Ishikawa (cell line): ENCODE measurements at regions not wholly inside any gene's neighbourhood (a gene's known extent, or its start where the extent isn't known, plus 50 kb on each side); places are given as distances from the start of the nearest gene placed in this dataset.

Experiments used
- CEBPB ChIP-seq: IDR thresholded peaks from 2 replicates; pipeline ENCODE4 v1.6.1; 2012
- CREB1 ChIP-seq: IDR thresholded peaks from 2 replicates; pipeline ENCODE4 v1.6.1; 2012; ENCODE audit warnings: low read depth
- EGR1 ChIP-seq: IDR thresholded peaks from 2 replicates; pipeline ENCODE4 v1.6.1; 2012
- EP300 ChIP-seq: IDR thresholded peaks from 2 replicates; pipeline ENCODE4 v1.6.1; 2012; ENCODE audit warnings: borderline replicate concordance
- FOXM1 ChIP-seq: IDR thresholded peaks from 2 replicates; pipeline ENCODE4 v1.6.1; 2012; ENCODE audit warnings: low read depth, borderline replicate concordance
- MAX ChIP-seq: IDR thresholded peaks from 2 replicates; pipeline ENCODE4 v1.6.1; 2012
- NFIC ChIP-seq: IDR thresholded peaks from 2 replicates; pipeline ENCODE4 v1.6.1; 2012
- RAD21 ChIP-seq: IDR thresholded peaks from 2 replicates; pipeline ENCODE4 v1.6.1; 2012; ENCODE audit warnings: low read depth
- REST ChIP-seq: IDR thresholded peaks from 2 replicates; pipeline ENCODE4 v1.6.1; 2012; ENCODE audit warnings: low read depth, mild to moderate bottlenecking
- TAF1 ChIP-seq: IDR thresholded peaks from 2 replicates; pipeline ENCODE4 v1.6.1; 2012; ENCODE audit warnings: low read depth, mild to moderate bottlenecking
- TCF12 ChIP-seq: IDR thresholded peaks from 2 replicates; pipeline ENCODE4 v1.6.1; 2012; ENCODE audit warnings: low read depth
- TEAD4 ChIP-seq: IDR thresholded peaks from 2 replicates; pipeline ENCODE4 v1.6.1; 2012
- USF1 ChIP-seq: IDR thresholded peaks from 2 replicates; pipeline ENCODE4 v1.6.1; 2012
- YY1 ChIP-seq: IDR thresholded peaks from 2 replicates; pipeline ENCODE4 v1.6.1; 2012; ENCODE audit warnings: low read depth
- ZBTB7A ChIP-seq: IDR thresholded peaks from 2 replicates; pipeline ENCODE4 v1.6.1; 2012; ENCODE audit warnings: low read depth

- TF ChIP-seq TCF12 (no peak), CREB1 (no peak), MAX (no peak), TEAD4 (no peak), CEBPB (no peak), RAD21 (no peak), NFIC (no peak), ZBTB7A (no peak), USF1 (no peak), YY1 (no peak), EP300 (no peak), FOXM1 (no peak)
These were observed 120.3 kb downstream of the BDH1 start for GRCh38 chr3:197435426-197435825.

GRCh38 chr3:197434830-197435229 is 120.9 kb downstream of the BDH1 start:
- TF ChIP-seq TCF12 = no peak
- no peak for TF ChIP-seq RAD21
- no peak for TF ChIP-seq TAF1
- TF ChIP-seq NFIC = no peak

- TF ChIP-seq ZBTB7A (no peak), NFIC (no peak), USF1 (no peak), TEAD4 (no peak), RAD21 (no peak), CEBPB (no peak), TCF12 (no peak), TAF1 (no peak), FOXM1 (no peak), EP300 (no peak), REST (no peak), EGR1 (no peak)
These were observed 123.2 kb downstream of the BDH1 start for GRCh38 chr3:197432384-197433127.

GRCh38 chr3:197431346-197431910 is 124.3 kb downstream of the BDH1 start:
- no peak for TF ChIP-seq TEAD4
- no peak for TF ChIP-seq ZBTB7A
- no peak for TF ChIP-seq FOXM1

GRCh38 chr3:197430934-197431333 is 124.8 kb downstream of the BDH1 start:
- TF ChIP-seq TAF1 (no peak), CEBPB (no peak), NFIC (no peak), EP300 (no peak), FOXM1 (no peak), RAD21 (no peak), MAX (no peak), CREB1 (no peak), USF1 (no peak), YY1 (no peak), TCF12 (no peak), REST (no peak), ZBTB7A (no peak), TEAD4 (no peak), EGR1 (no peak)

GRCh38 chr3:197430502-197430901 is 125.3 kb downstream of the BDH1 start:
- TF ChIP-seq TEAD4 = no peak
- no peak for TF ChIP-seq MAX
- no peak for TF ChIP-seq ZBTB7A
- TF ChIP-seq CREB1 = no peak
- TF ChIP-seq FOXM1 = no peak
- TF ChIP-seq TCF12 = no peak
- no peak for TF ChIP-seq TAF1
- no peak for TF ChIP-seq CEBPB
- TF ChIP-seq EP300 = no peak
- no peak for TF ChIP-seq RAD21
- no peak for TF ChIP-seq USF1
- TF ChIP-seq EGR1 = no peak
- TF ChIP-seq NFIC = no peak
- no peak for TF ChIP-seq REST
- no peak for TF ChIP-seq YY1
